A549 (cell line): ENCODE measurements at regions not wholly inside any gene's neighbourhood (a gene's known extent, or its start where the extent isn't known, plus 50 kb on each side); places are given as distances from the start of the nearest gene placed in this dataset.

Source experiments
- ATAC-seq, 2 experiments: fragments of 200-7000 bp in 1 of 2; fragments of >200 bp in 1 of 2; cut with Nextera tagmentation in 1 of 2; cut with Tn5 transposase in 1 of 2; 3 replicates each; pipeline versions ENCODE4 v1.8.0 to v1.9.1; 2018 to 2020; ENCODE audit warnings: mild to moderate bottlenecking in 1 of 2, moderate library complexity in 1 of 2
- CTCF ChIA-PET: fragments of 300-600 bp; sonication (Branson Sonifier 250); formaldehyde crosslinking; extraction: SDS; loops from one replicate; lab custom pipeline; 2021; ENCODE audit warnings: antibody characterized with exemption, inconsistent platforms; lab: Yijun Ruan, JAX
- POLR2A ChIA-PET: fragments of 350-600 bp; formaldehyde crosslinking; extraction: SDS; loops from one replicate; lab custom pipeline; 2021; ENCODE audit warnings: antibody characterized with exemption, inconsistent platforms; lab: Yijun Ruan, JAX
- DNase-seq, 2 experiments: peaks; one replicate each; pipeline versions ENCODE4 v3.0.0 to v3.0.0-alpha.2; 2011 to 2016; ENCODE audit warnings: low read depth in 1 of 2, low spot score in 1 of 2
- FAIRE-seq: peaks from 2 replicates; lab custom pipeline; 2011; peaks lifted over from hg19 to GRCh38; lab: Jason Lieb, UNC
- H3K27ac ChIP-seq, 2 experiments: fragments of >200 bp; sonication (Bioruptor Twin); formaldehyde crosslinking; 3 replicates each; pipeline ENCODE4 v1.5.1; 2016 to 2017
- H3K4me1 ChIP-seq: fragments of >200 bp; sonication (Bioruptor Twin); formaldehyde crosslinking; 3 replicates; pipeline ENCODE4 v1.6.1; 2016
- H3K4me2 ChIP-seq: fragments of >200 bp; sonication (Bioruptor Twin); formaldehyde crosslinking; 3 replicates; pipeline ENCODE4 v1.6.1; 2016
- H3K4me3 ChIP-seq: fragments of >200 bp; sonication (Bioruptor Twin); formaldehyde crosslinking; 3 replicates; pipeline ENCODE4 v1.5.1; 2016
- H3K9me3 ChIP-seq: fragments of >200 bp; sonication (Bioruptor Twin); formaldehyde crosslinking; 3 replicates; pipeline ENCODE4 v1.6.1; 2016
- BCL3 ChIP-seq: fragments of >200 bp; sonication (Bioruptor Twin); formaldehyde crosslinking; IDR thresholded peaks from 3 replicates; pipeline ENCODE4 v1.6.1; 2016
- CBX8 ChIP-seq: fragments of 200-600 bp; sonication (generic); IDR thresholded peaks from 2 replicates; pipeline ENCODE4 v1.6.1; 2016
- CEBPB ChIP-seq, 2 experiments: fragments of >200 bp in 1 of 2; sonication (Bioruptor Twin) in 1 of 2; formaldehyde crosslinking in 1 of 2; IDR thresholded peaks; 2 replicates each; pipeline ENCODE4 v1.6.1; 2012 to 2016
- CHD2 ChIP-seq: fragments of 150-350 bp; IDR thresholded peaks from 2 replicates; pipeline ENCODE4 v1.6.1; 2014; ENCODE audit warnings: low read length; ENCODE audit not compliant: partially characterized antibody
- CHD4 ChIP-seq: fragments of 200-600 bp; sonication (generic); IDR thresholded peaks from 2 replicates; pipeline ENCODE4 v1.6.1; 2016; ENCODE audit warnings: antibody characterized with exemption, mild to moderate bottlenecking, borderline replicate concordance
- EHF ChIP-seq: fragments of 250-450 bp; sonication (Bioruptor Pico); IDR thresholded peaks from 2 replicates; pipeline ENCODE4 v1.5.0; 2020; ENCODE audit warnings: mild to moderate bottlenecking
- EP300 ChIP-seq, 2 experiments: fragments of >200 bp; sonication (Bioruptor Twin); formaldehyde crosslinking; IDR thresholded peaks; 2 replicates in 1 of 2; 3 replicates in 1 of 2; pipeline ENCODE4 v1.6.1; 2016 to 2017
- ESRRA ChIP-seq: fragments of 150-350 bp; IDR thresholded peaks from 2 replicates; pipeline ENCODE4 v1.6.1; 2014; ENCODE audit warnings: mild to moderate bottlenecking, low read length, borderline replicate concordance
- FOSL2 ChIP-seq, 2 experiments: fragments of 450-650 bp in 1 of 2; fragments of >200 bp in 1 of 2; sonication (Bioruptor Twin) in 1 of 2; formaldehyde crosslinking; IDR thresholded peaks; 2 replicates each; pipeline versions ENCODE4 v1.5.0 to v1.6.1; 2016 to 2020; ENCODE audit warnings: mild to moderate bottlenecking in 1 of 2, moderate library complexity in 1 of 2
- FOXS1 ChIP-seq: fragments of 250-450 bp; sonication (Bioruptor Pico); IDR thresholded peaks from 2 replicates; pipeline ENCODE4 v1.5.0; 2020; ENCODE audit warnings: mild to moderate bottlenecking, moderate library complexity
- HEYL ChIP-seq: fragments of 250-450 bp; sonication (Bioruptor Pico); IDR thresholded peaks from 2 replicates; pipeline ENCODE4 v1.8.0; 2021; ENCODE audit warnings: mild to moderate bottlenecking, moderate library complexity
- HMGXB4 ChIP-seq: fragments of 250-450 bp; sonication (Bioruptor Pico); IDR thresholded peaks from 2 replicates; pipeline ENCODE4 v1.5.0; 2021; ENCODE audit warnings: mild to moderate bottlenecking, moderate library complexity, borderline replicate concordance
- JUN ChIP-seq, 2 experiments: fragments of >200 bp; sonication (Bioruptor Twin); formaldehyde crosslinking; IDR thresholded peaks; 2 replicates in 1 of 2; 3 replicates in 1 of 2; pipeline ENCODE4 v1.6.1; 2016 to 2017
- MAFK ChIP-seq: fragments of 450-650 bp; IDR thresholded peaks from 2 replicates; pipeline ENCODE4 v1.6.1; 2014; ENCODE audit not compliant: partially characterized antibody
- MAX ChIP-seq: IDR thresholded peaks from 2 replicates; pipeline ENCODE4 v1.6.1; 2012
- MYC ChIP-seq: IDR thresholded peaks from 2 replicates; pipeline ENCODE4 v1.6.1; 2012; ENCODE audit warnings: mild to moderate bottlenecking, inconsistent platforms, low read length, improper control_type of control experiment, borderline replicate concordance
- NFE2L2 ChIP-seq: fragments of 150-350 bp; conservative IDR thresholded peaks from 2 replicates; pipeline ENCODE4 v1.6.1; 2014; ENCODE audit warnings: low read length
- NR3C1 ChIP-seq: fragments of >200 bp; sonication (Bioruptor Twin); formaldehyde crosslinking; IDR thresholded peaks from 3 replicates; pipeline ENCODE4 v1.6.1; 2017
- PHF8 ChIP-seq: fragments of 200-600 bp; sonication (generic); IDR thresholded peaks from 2 replicates; pipeline ENCODE4 v1.6.1; 2016; ENCODE audit warnings: low read depth, mild to moderate bottlenecking, antibody characterized with exemption, moderate library complexity, borderline replicate concordance
- RFX5 ChIP-seq: fragments of 450-650 bp; IDR thresholded peaks from 2 replicates; pipeline ENCODE4 v1.7.1; 2014; ENCODE audit warnings: antibody characterized with exemption, mild to moderate bottlenecking, moderate library complexity
- TP53 ChIP-seq: fragments of 250-450 bp; sonication (Bioruptor Pico); IDR thresholded peaks from 2 replicates; pipeline ENCODE4 v1.5.0; 2021; ENCODE audit warnings: mild to moderate bottlenecking, moderate library complexity
- ZC3H11A ChIP-seq: fragments of 450-650 bp; IDR thresholded peaks from 2 replicates; pipeline ENCODE4 v1.6.1; 2014; ENCODE audit warnings: antibody characterized with exemption, mild to moderate bottlenecking
- ZFP36 ChIP-seq: fragments of 450-650 bp; IDR thresholded peaks from 2 replicates; pipeline ENCODE4 v1.6.1; 2014; ENCODE audit warnings: borderline replicate concordance; ENCODE audit not compliant: partially characterized antibody
- WGBS: methylation state at CpG from one replicate; pipeline ENCODE4 v1.1.6; 2017; ENCODE audit errors: missing lambda C conversion rate; 5-methylcytosine and 5-hydroxymethylcytosine counted together
- TF ChIP-seq, protein P1 (sequence below): fragments of 250-450 bp; sonication (Bioruptor Pico); IDR thresholded peaks from 2 replicates; pipeline ENCODE4 v1.5.0; 2020; ENCODE audit warnings: low read depth, mild to moderate bottlenecking, moderate library complexity
- TF ChIP-seq, protein P2 (sequence below): fragments of 200-600 bp; sonication (generic); IDR thresholded peaks from 2 replicates; pipeline ENCODE4 v1.6.1; 2016; ENCODE audit warnings: antibody characterized with exemption, mild to moderate bottlenecking, moderate library complexity

GRCh38 chr18:1691863-1692262 is 787.2 kb downstream of the ADCYAP1 start:
- ATAC-seq = no peak
- DNase-seq = no peak
- TF ChIP-seq ZC3H11A = no peak
- TF ChIP-seq MYC = no peak
- no peak for TF ChIP-seq BCL3
- TF ChIP-seq FOSL2 (IDR thresholded peaks at IDR 0.05) = no peak
- TF ChIP-seq FOSL2 (CRISPR knock-in tag; IDR thresholded peaks at IDR 0.05) = no peak
- TF ChIP-seq EP300 (IDR thresholded peaks at IDR 0.05) = no peak
- TF ChIP-seq HMGXB4 (CRISPR knock-in tag) = no peak
- TF ChIP-seq CBX8 = no peak
- TF ChIP-seq TP53 (CRISPR knock-in tag) = no peak
- TF ChIP-seq RFX5 = no peak
- TF ChIP-seq EHF = no peak
- no peak for TF ChIP-seq NR3C1
- no peak for TF ChIP-seq NFE2L2
- TF ChIP-seq MAX = no peak
- no peak for TF ChIP-seq CHD4
- H3K27ac ChIP-seq = no peak overlapping the region
- WGBS = 3% methylated on average over 2 of the region's 2 CpGs
- CTCF ChIA-PET = interaction anchor here (1.0 kb wide), 1 partner anchor 28 kb away, joined by 5 read pairs; no protein-coding TSS in a partner anchor
- no peaks in the 10 kb centered on the region for H3K9me3 ChIP-seq
- no peak overlapping the region for H3K4me2 ChIP-seq
- H3K4me3 ChIP-seq = no peak overlapping the region
- POLR2A ChIA-PET = no interaction called here
- FAIRE-seq = no peak
- H3K4me1 ChIP-seq = no peaks in the 10 kb centered on the region

DNA sequence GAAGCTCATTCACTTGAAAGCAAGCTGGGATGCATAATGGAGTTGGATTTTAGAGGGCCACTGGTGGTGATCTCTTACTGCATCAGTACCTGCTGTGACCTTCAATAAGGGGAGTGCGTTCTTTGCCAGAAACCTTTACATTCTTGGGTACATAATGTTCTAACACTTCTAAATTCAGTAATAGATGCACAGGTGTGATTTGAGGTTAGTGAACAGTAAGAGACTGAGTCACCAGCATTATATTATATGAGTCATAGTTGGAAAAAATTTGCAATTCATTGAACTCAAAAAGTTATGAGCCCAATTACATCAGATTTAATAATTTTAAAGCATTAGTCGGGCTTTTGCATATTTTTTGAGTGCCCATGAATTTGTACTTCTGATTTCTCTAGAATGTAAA is 803.3 kb downstream of the ADCYAP1 start:
- no peak for FAIRE-seq
- CTCF ChIA-PET = no interaction called here
- Histone ChIP-seq H3K4me3 (no peak overlapping the region), H3K9me3 (no peaks in the 10 kb centered on the region), H3K4me2 (no peak overlapping the region), H3K27ac (no peak overlapping the region), H3K4me1 (no peaks in the 10 kb centered on the region)
- no peak for TF ChIP-seq FOSL2 (IDR thresholded peaks at IDR 0.05)
- TF ChIP-seq FOSL2 (CRISPR knock-in tag; IDR thresholded peaks at IDR 0.05) = peak; percentile 22; the same call in 1 of the 2 replicates
- TF ChIP-seq, protein P1, sequence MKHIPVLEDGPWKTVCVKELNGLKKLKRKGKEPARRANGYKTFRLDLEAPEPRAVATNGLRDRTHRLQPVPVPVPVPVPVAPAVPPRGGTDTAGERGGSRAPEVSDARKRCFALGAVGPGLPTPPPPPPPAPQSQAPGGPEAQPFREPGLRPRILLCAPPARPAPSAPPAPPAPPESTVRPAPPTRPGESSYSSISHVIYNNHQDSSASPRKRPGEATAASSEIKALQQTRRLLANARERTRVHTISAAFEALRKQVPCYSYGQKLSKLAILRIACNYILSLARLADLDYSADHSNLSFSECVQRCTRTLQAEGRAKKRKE (CRISPR knock-in tag) = no peak
- TF ChIP-seq MYC = no peak
- ATAC-seq = no peak
- WGBS = 0% methylated on average over 2 of the region's 2 CpGs
- DNase-seq = no peak
- POLR2A ChIA-PET = no interaction called here

DNA sequence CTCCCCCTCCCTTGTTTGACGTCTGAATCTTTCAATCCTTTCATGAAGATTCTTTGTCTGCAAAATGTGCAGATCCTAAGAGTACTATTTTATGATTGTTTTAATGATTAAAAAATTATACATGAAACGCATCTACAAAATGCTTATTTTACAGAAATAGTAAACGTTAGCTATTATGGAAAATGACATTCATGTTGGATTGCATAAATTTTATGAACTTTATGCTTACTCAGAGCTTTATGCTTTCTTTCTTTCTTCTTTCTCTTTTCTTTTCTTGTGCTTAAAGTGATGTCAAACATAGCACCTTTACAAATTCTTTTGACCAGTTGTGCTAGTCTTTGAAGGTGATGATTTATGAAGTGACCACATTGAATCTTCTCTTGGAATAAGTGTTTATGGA is 805.4 kb downstream of the ADCYAP1 start:
- FAIRE-seq (no peak), ATAC-seq (no peak), DNase-seq (no peak)
- TF ChIP-seq JUN (IDR thresholded peaks at IDR 0.05) (no peak), ZC3H11A (no peak), CEBPB (IDR thresholded peaks at IDR 0.05) (no peak), HEYL (no peak), ESRRA (no peak), ZFP36 (no peak), PHF8 (no peak), MAFK (no peak), FOXS1 (CRISPR knock-in tag) (no peak), FOSL2 (IDR thresholded peaks at IDR 0.05) (no peak), FOSL2 (CRISPR knock-in tag; IDR thresholded peaks at IDR 0.05) (no peak), CHD2 (no peak), MYC (no peak)
- TF ChIP-seq, protein P2, sequence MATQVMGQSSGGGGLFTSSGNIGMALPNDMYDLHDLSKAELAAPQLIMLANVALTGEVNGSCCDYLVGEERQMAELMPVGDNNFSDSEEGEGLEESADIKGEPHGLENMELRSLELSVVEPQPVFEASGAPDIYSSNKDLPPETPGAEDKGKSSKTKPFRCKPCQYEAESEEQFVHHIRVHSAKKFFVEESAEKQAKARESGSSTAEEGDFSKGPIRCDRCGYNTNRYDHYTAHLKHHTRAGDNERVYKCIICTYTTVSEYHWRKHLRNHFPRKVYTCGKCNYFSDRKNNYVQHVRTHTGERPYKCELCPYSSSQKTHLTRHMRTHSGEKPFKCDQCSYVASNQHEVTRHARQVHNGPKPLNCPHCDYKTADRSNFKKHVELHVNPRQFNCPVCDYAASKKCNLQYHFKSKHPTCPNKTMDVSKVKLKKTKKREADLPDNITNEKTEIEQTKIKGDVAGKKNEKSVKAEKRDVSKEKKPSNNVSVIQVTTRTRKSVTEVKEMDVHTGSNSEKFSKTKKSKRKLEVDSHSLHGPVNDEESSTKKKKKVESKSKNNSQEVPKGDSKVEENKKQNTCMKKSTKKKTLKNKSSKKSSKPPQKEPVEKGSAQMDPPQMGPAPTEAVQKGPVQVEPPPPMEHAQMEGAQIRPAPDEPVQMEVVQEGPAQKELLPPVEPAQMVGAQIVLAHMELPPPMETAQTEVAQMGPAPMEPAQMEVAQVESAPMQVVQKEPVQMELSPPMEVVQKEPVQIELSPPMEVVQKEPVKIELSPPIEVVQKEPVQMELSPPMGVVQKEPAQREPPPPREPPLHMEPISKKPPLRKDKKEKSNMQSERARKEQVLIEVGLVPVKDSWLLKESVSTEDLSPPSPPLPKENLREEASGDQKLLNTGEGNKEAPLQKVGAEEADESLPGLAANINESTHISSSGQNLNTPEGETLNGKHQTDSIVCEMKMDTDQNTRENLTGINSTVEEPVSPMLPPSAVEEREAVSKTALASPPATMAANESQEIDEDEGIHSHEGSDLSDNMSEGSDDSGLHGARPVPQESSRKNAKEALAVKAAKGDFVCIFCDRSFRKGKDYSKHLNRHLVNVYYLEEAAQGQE = no peak
- TF ChIP-seq, protein P1 (CRISPR knock-in tag) = no peak
- Histone ChIP-seq H3K4me3 (no peak overlapping the region), H3K9me3 (no peaks in the 10 kb centered on the region), H3K4me1 (no peaks in the 10 kb centered on the region), H3K27ac (no peak overlapping the region), H3K4me2 (no peak overlapping the region)
- CTCF ChIA-PET = no interaction called here
- POLR2A ChIA-PET = no interaction called here
- 4% methylated on average over 3 of the region's 3 CpGs for WGBS
